Fibroblast of villous mesenchyme (primary cell): ENCODE measurements at regions not wholly inside any gene's neighbourhood (a gene's known extent, or its start where the extent isn't known, plus 50 kb on each side); places are given as distances from the start of the nearest gene placed in this dataset.

Experiments used
- DNase-seq: peaks from one replicate; pipeline ENCODE4 v3.0.0-alpha.2; 2010; ENCODE audit warnings: low read depth
- H3K4me3 ChIP-seq: 2 replicates; pipeline ENCODE4 v1.5.1; 2011; ENCODE audit warnings: low read depth, mild to moderate bottlenecking, low read length
- TF ChIP-seq, protein P1 (sequence below): IDR thresholded peaks from 2 replicates; pipeline ENCODE4 v1.5.1; 2012; ENCODE audit warnings: low read depth, mild to moderate bottlenecking, low read length; ENCODE audit not compliant: insufficient read depth

DNA sequence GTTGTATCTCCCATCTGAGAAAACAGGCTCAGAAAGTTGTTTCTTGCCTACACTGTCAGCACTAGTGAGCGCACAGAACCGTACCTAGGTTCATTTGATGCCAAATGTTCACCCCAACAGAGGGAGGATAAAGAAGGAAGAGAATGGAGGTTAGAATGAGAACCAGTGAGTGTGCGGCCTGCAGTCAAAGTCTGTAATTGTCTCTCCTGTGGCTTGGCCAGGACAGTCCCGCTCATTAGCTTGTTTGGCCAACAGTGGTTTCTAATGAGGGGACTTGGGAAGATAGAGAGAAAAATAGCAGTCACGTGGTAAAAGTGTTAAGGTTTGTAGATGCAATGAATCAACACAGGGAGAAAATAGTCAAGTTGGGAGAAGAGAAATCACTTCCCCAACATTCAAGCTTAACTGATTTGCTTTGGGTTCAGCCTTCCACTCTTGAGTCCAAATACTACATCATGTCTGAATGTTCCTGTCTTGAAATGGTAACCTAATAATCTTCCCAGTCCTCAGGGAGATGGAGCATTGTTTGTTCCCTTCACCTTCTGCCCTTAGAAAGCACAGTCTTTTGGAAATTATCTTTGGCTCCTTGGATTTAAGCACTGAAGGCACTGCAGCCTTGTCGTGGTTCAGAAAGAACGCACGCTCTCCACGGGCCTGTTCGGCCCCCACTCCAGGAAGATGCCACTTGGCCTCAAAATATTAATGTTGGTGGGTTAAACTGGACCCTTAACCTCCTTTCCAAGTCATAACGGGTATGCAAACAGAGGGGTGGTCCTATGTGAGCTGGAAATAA is 360.4 kb upstream of the ZNF32 start:
- TF ChIP-seq, protein P1, sequence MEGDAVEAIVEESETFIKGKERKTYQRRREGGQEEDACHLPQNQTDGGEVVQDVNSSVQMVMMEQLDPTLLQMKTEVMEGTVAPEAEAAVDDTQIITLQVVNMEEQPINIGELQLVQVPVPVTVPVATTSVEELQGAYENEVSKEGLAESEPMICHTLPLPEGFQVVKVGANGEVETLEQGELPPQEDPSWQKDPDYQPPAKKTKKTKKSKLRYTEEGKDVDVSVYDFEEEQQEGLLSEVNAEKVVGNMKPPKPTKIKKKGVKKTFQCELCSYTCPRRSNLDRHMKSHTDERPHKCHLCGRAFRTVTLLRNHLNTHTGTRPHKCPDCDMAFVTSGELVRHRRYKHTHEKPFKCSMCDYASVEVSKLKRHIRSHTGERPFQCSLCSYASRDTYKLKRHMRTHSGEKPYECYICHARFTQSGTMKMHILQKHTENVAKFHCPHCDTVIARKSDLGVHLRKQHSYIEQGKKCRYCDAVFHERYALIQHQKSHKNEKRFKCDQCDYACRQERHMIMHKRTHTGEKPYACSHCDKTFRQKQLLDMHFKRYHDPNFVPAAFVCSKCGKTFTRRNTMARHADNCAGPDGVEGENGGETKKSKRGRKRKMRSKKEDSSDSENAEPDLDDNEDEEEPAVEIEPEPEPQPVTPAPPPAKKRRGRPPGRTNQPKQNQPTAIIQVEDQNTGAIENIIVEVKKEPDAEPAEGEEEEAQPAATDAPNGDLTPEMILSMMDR = no peak

DNA sequence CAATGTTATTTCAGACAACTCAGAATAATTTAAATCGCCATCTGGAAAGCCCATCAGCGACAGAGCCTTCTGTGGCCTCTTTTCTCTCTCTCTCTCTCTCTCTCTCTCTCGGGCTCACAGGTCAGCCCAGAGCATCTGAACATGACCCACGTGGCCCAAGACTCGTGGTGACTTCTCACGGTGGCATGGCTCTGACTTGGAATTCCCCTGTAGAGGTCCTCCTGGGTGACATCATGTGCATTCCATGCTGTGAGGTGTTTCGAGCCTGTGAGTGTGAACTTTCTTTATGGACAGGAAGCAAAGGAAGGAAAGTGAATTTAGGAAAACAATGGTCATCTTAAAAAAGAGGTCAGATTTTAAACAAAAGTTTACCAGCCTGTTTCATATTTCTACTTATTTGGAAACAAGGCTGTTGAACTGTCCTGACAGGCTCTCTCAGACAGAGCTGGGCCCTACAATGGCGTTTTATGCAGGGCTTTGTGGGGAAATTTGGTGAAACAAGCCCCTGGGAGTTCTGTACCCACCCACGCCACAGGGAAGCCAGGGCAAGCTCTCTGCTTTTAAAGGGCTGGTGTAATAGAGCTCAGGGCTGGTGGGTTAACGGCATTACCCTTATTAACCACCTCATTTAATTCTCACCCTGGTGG is 359.7 kb upstream of the ZNF32 start:
- TF ChIP-seq, protein P1 = no peak
- DNase-seq = no peak
- no peak overlapping the region for H3K4me3 ChIP-seq

More for the DNA sequence above, 360.4 kb upstream of the ZNF32 start:
- no peak for DNase-seq
- H3K4me3 ChIP-seq = no peak overlapping the region

DNA sequence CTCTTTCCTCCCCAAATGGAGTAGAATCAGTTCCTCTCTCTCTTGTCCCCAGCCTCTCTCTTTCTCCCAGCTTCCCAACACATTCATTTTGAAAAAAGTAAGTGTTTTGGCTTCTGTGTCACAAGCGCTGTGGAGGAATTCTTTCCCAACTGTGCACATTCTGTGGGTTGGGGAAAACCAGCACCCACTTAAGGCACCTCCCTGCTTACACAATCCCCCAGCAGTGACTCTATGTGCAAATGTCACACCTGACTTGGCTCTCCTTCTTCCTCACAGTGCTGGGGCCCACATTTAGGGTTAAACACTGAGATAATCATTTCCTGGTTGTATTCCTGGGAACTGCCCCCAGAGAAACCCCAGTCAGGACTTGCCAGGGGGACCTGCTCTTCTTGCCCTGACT is 358.1 kb upstream of the ZNF32 start:
- H3K4me3 ChIP-seq = no peak overlapping the region
- TF ChIP-seq, protein P1 = no peak
- no peak for DNase-seq

DNA sequence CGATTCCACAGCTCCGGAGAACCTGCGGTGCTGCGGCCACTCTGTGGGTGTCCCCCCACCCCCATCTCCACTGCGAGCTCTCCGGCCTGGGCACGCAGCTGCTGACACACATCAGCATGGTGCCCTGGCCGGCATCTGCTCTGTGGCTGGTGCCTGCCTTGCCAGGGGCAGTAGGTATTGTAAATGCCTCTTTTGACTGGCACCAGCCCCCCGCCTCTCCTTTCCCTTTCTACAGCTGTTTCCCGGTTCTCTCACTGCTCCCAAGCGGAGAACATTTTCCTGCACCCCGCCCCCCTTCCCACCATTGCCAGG is 357.1 kb upstream of the ZNF32 start:
- DNase-seq = no peak
- no peak overlapping the region for H3K4me3 ChIP-seq
- TF ChIP-seq, protein P1 = no peak

- TF ChIP-seq, protein P1 = no peak
- no peak overlapping the region for H3K4me3 ChIP-seq
- DNase-seq = no peak
Measured at GRCh38 chr10:44004913-44005787, 356.5 kb upstream of the ZNF32 start.

DNA sequence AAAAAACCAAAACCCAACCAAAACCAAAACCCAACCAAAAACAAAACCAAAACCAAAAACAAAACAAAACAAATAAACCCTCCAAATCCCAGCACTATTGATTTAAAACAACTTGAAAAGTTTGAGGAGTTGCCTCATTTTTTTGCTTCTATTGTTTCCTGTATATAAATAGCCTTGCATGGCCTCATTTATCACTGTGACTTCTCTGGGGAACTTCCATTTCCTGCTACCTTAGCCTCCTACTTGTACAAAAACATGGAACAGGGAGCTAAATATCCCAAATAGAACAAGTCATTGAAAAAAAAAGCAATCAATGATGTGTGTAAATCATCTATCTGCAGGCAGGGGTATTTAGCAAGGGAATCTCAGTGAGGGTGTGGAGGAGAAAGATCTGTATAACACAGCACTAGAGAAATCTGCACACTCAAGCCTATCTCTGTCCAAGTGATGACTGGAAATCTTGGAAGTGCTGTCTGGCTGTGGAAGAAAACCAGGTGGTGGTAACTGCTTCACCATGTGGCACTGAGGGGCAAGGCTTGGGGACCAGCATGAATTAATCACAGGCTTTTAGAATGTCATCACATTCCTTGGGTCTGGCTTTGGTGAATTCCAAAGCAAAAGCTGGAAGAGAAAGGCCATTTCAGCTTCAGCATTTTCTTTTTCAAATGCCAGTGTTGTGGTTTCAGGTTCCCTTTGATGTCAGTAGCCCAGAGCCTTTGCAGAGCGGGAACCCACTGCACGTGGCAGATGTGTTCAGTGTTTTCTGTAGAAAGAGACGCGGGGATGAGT is 349.5 kb upstream of the ZNF32 start:
- TF ChIP-seq, protein P1 = no peak
- no peak overlapping the region for H3K4me3 ChIP-seq
- no peak for DNase-seq
